Cardiac muscle cell (in vitro differentiated cells and primary cell): ENCODE measurements at regions not wholly inside any gene's neighbourhood (a gene's known extent, or its start where the extent isn't known, plus 50 kb on each side); places are given as distances from the start of the nearest gene placed in this dataset.
"Not testable (repeated sequence)": the region's sequence is repeated elsewhere in the genome, so short reads cannot be mapped to it uniquely, and the experiment has no call there.

Experiments
- DNase-seq, 2 donors: peaks; one replicate each; pipeline versions ENCODE4 v3.0.0 to v3.0.0-alpha.2; 2010 to 2017; ENCODE audit warnings: low read depth in 1 of 2, low spot score in 1 of 2
- H3K27ac ChIP-seq: fragments of 200-600 bp; sonication (generic); 2 replicates; pipeline ENCODE4 v1.5.1; 2016
- H3K27me3 ChIP-seq: fragments of 200-600 bp; sonication (generic); 2 replicates; pipeline ENCODE4 v1.6.0; 2016; ENCODE audit warnings: control low read depth
- H3K36me3 ChIP-seq: fragments of 200-600 bp; sonication (generic); 2 replicates; pipeline ENCODE4 v1.5.1; 2016; ENCODE audit warnings: control low read depth
- H3K4me1 ChIP-seq: fragments of 200-600 bp; sonication (generic); 2 replicates; pipeline ENCODE4 v1.8.1; 2017; ENCODE audit warnings: low read depth, mild to moderate bottlenecking, mixed run types
- H3K4me3 ChIP-seq: fragments of 200-600 bp; sonication (generic); 2 replicates; pipeline ENCODE4 v1.5.1; 2016; ENCODE audit warnings: mild to moderate bottlenecking
- H3K9me3 ChIP-seq: fragments of 200-600 bp; sonication (generic); 2 replicates; pipeline ENCODE4 v1.5.1; 2017; ENCODE audit warnings: low read depth, mild to moderate bottlenecking, control low read depth
- TF ChIP-seq, protein P1 (sequence below): IDR thresholded peaks from 2 replicates; pipeline ENCODE4 v1.5.1; 2012; ENCODE audit warnings: low read depth, mild to moderate bottlenecking, low read length

- Histone ChIP-seq H3K9me3 (no peaks in the 10 kb centered on the region), H3K4me1 (no peaks in the 10 kb centered on the region), H3K36me3 (no peaks in the 10 kb centered on the region), H3K27ac (no peak overlapping the region), H3K4me3 (no peak overlapping the region), H3K27me3 (no peaks in the 10 kb centered on the region)
- no peak for DNase-seq
- TF ChIP-seq, protein P1, sequence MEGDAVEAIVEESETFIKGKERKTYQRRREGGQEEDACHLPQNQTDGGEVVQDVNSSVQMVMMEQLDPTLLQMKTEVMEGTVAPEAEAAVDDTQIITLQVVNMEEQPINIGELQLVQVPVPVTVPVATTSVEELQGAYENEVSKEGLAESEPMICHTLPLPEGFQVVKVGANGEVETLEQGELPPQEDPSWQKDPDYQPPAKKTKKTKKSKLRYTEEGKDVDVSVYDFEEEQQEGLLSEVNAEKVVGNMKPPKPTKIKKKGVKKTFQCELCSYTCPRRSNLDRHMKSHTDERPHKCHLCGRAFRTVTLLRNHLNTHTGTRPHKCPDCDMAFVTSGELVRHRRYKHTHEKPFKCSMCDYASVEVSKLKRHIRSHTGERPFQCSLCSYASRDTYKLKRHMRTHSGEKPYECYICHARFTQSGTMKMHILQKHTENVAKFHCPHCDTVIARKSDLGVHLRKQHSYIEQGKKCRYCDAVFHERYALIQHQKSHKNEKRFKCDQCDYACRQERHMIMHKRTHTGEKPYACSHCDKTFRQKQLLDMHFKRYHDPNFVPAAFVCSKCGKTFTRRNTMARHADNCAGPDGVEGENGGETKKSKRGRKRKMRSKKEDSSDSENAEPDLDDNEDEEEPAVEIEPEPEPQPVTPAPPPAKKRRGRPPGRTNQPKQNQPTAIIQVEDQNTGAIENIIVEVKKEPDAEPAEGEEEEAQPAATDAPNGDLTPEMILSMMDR = no peak
Measured at GRCh38 chr9:118665226-118665919, 703.9 kb downstream of the BRINP1 start.

GRCh38 chr9:118670011-118670953 is 699.0 kb downstream of the BRINP1 start:
- DNase-seq = no peak
- H3K4me1 ChIP-seq = no peaks in the 10 kb centered on the region
- no peaks in the 10 kb centered on the region for H3K9me3 ChIP-seq
- TF ChIP-seq, protein P1 = no peak
- no peaks in the 10 kb centered on the region for H3K27me3 ChIP-seq
- H3K4me3 ChIP-seq = no peak overlapping the region
- H3K27ac ChIP-seq = no peak overlapping the region
- no peaks in the 10 kb centered on the region for H3K36me3 ChIP-seq

DNA sequence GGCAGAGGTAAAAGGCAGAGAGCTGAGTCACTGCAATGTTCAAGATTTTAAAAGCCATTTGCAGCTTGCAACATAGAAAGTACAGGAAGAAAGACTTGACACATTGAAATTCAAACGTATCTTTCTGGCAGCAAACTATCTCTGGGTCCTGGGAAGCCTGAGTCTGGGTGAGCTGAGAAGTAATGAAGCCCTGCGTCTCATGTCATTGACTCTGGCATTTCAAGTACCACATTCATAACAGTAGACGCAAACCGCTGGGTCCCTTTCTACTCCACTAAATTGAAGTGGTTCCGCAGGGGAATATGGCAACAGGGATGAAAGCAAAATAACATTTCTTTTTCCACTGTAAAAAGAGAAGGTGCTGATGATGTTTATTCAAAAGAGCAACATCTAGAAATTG is 694.3 kb downstream of the BRINP1 start:
- Histone ChIP-seq H3K9me3 (no peaks in the 10 kb centered on the region), H3K4me3 (no peak overlapping the region), H3K36me3 (no peaks in the 10 kb centered on the region), H3K27me3 (no peaks in the 10 kb centered on the region), H3K27ac (no peak overlapping the region), H3K4me1 (no peaks in the 10 kb centered on the region)
- no peak for DNase-seq
- TF ChIP-seq, protein P1 = no peak

DNA sequence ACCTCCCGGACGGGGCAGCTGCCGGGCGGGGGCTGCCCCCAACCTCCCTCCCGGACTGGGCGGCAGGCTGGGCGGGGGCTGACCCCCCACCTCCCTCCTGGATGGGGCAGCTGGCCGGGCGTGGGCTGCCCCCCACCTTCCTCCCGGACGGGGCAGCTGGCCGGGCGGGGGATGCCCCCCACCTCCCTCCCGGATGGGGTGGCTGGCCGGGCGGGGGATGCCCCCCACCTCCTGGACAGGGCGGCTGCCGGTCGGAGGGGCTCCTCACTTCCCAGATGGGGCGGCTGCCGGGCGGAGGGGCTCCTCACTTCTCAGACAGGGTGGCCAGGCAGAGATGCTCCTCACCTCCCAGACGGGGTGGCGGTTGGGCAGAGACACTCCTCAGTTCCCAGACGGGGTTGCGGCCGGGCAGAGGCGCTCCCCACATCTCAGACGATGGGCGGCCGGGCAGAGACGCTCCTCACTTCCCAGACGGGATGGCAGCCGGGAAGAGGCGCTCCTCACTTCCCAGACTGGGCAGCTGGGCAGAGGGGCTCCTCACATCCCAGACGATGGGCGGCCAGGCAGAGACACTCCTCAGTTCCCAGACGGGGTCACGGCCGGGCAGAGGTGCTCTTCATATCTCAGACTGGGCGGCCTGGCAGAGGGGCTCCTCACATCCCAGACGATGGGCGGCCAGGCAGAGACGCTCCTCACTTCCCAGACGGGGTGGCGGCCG is 691.1 kb downstream of the BRINP1 start:
- not testable (repeated sequence) for H3K4me3 ChIP-seq, H3K4me1 ChIP-seq, H3K27me3 ChIP-seq, H3K36me3 ChIP-seq, DNase-seq, H3K9me3 ChIP-seq, H3K27ac ChIP-seq

GRCh38 chr9:118686959-118687358 is 682.3 kb downstream of the BRINP1 start:
- TF ChIP-seq, protein P1 = no peak
- no peak for DNase-seq
- no peak overlapping the region for H3K4me3 ChIP-seq
- H3K9me3 ChIP-seq = no peaks in the 10 kb centered on the region
- no peaks in the 10 kb centered on the region for H3K4me1 ChIP-seq
- no peaks in the 10 kb centered on the region for H3K27me3 ChIP-seq
- no peaks in the 10 kb centered on the region for H3K36me3 ChIP-seq
- no peak overlapping the region for H3K27ac ChIP-seq
